ENCODE measurements at regions not wholly inside any gene's neighbourhood (a gene's known extent, or its start where the extent isn't known, plus 50 kb on each side); places are given as distances from the start of the nearest gene placed in this dataset.

DNA sequence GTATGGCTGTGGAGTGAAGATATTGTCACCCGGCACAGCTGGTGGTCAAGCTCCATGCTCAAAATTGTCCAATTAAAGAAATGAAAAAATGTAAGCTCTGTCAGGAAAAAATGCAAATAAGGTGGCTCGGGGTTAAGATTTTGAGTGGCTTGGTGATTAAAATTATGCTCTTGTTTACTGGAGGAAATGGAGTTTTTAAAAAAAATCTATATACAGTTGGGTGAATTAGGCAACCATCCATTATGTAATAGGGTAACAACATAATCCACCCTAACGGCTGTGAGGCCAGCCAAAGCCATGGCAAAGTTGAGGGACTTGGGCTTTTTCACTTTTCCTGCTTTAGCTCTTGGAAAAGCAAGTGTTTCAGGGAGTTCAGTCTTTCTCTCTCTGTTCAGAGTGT lies 260.8 kb upstream of the HABP2 start:
- TF ChIP-seq, protein P1, sequence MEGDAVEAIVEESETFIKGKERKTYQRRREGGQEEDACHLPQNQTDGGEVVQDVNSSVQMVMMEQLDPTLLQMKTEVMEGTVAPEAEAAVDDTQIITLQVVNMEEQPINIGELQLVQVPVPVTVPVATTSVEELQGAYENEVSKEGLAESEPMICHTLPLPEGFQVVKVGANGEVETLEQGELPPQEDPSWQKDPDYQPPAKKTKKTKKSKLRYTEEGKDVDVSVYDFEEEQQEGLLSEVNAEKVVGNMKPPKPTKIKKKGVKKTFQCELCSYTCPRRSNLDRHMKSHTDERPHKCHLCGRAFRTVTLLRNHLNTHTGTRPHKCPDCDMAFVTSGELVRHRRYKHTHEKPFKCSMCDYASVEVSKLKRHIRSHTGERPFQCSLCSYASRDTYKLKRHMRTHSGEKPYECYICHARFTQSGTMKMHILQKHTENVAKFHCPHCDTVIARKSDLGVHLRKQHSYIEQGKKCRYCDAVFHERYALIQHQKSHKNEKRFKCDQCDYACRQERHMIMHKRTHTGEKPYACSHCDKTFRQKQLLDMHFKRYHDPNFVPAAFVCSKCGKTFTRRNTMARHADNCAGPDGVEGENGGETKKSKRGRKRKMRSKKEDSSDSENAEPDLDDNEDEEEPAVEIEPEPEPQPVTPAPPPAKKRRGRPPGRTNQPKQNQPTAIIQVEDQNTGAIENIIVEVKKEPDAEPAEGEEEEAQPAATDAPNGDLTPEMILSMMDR (IDR thresholded peaks at IDR 0.05) = no peak
- Histone ChIP-seq H3K4me1 (no peaks in the 10 kb centered on the region), H3K9ac (ENCODE audit: low read depth in 2 of 2, low read length in 2 of 2) (no peak overlapping the region), H3K27ac (no peak overlapping the region), H3K36me3 (no peaks in the 10 kb centered on the region), H3K4me3 (no peak overlapping the region), H3K9me3 (no peaks in the 10 kb centered on the region), H3K27me3 (no peaks in the 10 kb centered on the region)
- intact Hi-C loops (cut with DNase I) = no loop called here
- no peak for DNase-seq

DNA sequence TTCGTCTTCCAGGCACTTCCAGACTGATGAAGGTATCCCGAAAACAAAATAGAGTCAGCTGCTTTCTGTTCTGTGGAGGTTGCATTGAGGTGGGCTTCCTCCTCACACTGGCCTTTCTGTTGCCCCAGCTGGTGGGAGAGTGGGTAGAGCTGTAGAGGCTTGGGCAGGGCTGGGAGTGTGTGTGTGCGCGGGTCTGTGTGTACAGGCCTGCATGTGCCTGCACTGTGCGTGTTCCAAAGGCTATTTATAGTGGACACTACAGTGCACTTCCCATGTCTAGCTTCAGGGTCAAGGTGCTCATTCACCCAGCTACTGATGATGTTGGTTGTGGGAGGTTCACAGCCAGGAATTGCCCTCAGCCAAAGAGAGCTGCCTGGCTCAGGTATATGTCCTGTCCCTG lies 260.1 kb upstream of the HABP2 start:
- no peaks in the 10 kb centered on the region for H3K4me1 ChIP-seq
- intact Hi-C loops (cut with DNase I) = no loop called here
- no peak overlapping the region for H3K4me3 ChIP-seq
- no peaks in the 10 kb centered on the region for H3K9me3 ChIP-seq
- no peaks in the 10 kb centered on the region for H3K36me3 ChIP-seq
- TF ChIP-seq, protein P1 (IDR thresholded peaks at IDR 0.05) = no peak
- H3K27me3 ChIP-seq = no peaks in the 10 kb centered on the region
- no peak overlapping the region for H3K27ac ChIP-seq
- H3K9ac ChIP-seq (ENCODE audit: low read depth in 2 of 2, low read length in 2 of 2) = no peak overlapping the region
- no peak for DNase-seq

DNA sequence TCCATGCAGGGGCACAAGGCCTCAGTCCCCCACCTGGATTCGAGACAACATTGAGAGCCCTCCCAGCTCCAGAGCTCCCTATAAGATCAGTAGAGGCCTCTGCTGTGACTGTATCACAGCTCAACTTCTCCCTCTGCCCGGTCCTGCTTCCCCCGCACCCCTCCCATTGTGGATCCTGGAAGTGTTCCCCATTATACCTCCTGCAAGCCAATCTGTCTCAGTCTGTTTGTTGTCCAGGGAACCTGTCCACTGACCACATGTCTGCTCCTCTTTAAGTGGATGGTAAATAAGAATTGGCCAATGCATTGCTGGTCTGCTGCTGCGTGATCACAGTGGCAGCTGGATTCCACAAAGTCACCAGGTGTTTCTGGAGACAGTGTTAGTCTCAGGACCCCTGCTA lies 259.7 kb upstream of the HABP2 start:
- Histone ChIP-seq H3K4me1 (no peaks in the 10 kb centered on the region), H3K9ac (ENCODE audit: low read depth in 2 of 2, low read length in 2 of 2) (no peak overlapping the region), H3K4me3 (no peak overlapping the region), H3K27ac (no peak overlapping the region), H3K36me3 (no peaks in the 10 kb centered on the region), H3K9me3 (no peaks in the 10 kb centered on the region), H3K27me3 (no peaks in the 10 kb centered on the region)
- TF ChIP-seq, protein P1 (IDR thresholded peaks at IDR 0.05) = no peak
- intact Hi-C loops (cut with DNase I) = no loop called here
- no peak for DNase-seq

DNA sequence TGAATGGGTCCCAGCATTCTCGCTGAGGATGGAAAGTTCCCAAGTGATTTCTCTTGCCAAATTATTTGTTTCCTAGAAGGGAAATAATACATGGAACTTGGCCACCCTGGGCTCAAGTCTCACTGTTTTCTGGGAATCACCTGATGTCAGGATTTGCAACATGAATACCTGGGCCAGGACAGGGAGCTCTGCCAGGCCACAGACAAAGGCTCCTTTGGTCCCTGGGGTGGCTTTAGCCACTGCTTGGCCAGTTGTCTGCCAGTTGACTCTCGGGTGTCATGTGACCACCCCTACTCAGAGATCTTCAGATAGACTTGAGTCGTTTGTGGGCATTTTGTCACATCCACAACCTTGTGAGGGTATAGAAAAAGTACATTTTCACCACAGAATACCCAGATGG lies 258.0 kb upstream of the HABP2 start:
- Histone ChIP-seq H3K36me3 (no peaks in the 10 kb centered on the region), H3K27me3 (no peaks in the 10 kb centered on the region), H3K4me3 (no peak overlapping the region), H3K4me1 (no peaks in the 10 kb centered on the region), H3K9me3 (no peaks in the 10 kb centered on the region), H3K27ac (no peak overlapping the region), H3K9ac (ENCODE audit: low read depth in 2 of 2, low read length in 2 of 2) (no peak overlapping the region)
- no peak for DNase-seq
- TF ChIP-seq, protein P1 (IDR thresholded peaks at IDR 0.05) = no peak
- intact Hi-C loops (cut with DNase I) = no loop called here

DNA sequence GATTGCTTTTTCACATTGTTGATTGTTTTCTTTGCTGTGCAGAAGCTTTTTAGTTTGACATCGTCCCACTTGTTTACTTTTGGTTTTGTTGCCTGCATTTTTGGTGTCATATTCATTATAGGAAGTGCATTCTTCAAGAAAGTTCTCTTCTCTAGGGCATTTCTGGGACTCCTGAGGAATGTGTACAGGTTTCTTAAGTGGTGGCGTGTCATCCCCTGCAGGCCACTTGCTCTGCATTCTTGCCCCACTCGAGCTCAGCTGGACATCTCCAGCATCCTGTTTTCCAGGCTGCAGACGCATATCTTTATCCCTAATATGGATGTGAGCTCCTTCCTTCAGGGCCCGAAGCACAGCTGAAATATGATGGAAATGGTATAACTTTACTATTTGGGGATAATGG lies 255.6 kb upstream of the HABP2 start:
- intact Hi-C loops (cut with DNase I) = no loop called here
- TF ChIP-seq, protein P1 (IDR thresholded peaks at IDR 0.05) = no peak
- no peak overlapping the region for H3K9ac ChIP-seq (ENCODE audit: low read depth in 2 of 2, low read length in 2 of 2)
- H3K27me3 ChIP-seq = no peaks in the 10 kb centered on the region
- H3K4me3 ChIP-seq = no peak overlapping the region
- H3K36me3 ChIP-seq = no peaks in the 10 kb centered on the region
- H3K9me3 ChIP-seq = no peaks in the 10 kb centered on the region
- H3K27ac ChIP-seq = no peak overlapping the region
- DNase-seq = no peak
- no peaks in the 10 kb centered on the region for H3K4me1 ChIP-seq

DNA sequence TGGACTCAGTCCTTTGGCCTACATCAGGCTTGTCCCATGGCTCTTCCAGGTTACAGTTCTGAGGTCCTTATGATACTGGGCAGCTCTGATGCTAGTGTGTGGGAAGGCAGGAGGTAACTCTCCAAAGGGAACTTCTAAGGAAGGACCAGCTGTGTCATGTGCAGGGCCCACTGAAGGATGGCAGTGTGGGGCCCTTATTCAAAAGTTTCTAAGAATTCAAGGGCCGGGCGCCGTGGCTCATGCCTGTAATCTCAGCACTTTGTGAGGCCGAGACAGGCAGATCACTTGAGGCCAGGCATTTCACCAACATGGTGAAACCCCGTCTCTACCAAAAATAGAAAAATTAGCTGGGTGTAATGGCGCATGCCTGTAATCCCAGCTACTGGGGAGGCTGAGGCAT lies 254.2 kb upstream of the HABP2 start:
- no peaks in the 10 kb centered on the region for H3K27me3 ChIP-seq
- no peaks in the 10 kb centered on the region for H3K4me1 ChIP-seq
- DNase-seq = no peak
- no peak overlapping the region for H3K4me3 ChIP-seq
- H3K27ac ChIP-seq = no peak overlapping the region
- TF ChIP-seq, protein P1 (IDR thresholded peaks at IDR 0.05) = no peak
- H3K9me3 ChIP-seq = no peaks in the 10 kb centered on the region
- no peak overlapping the region for H3K9ac ChIP-seq (ENCODE audit: low read depth in 2 of 2, low read length in 2 of 2)
- intact Hi-C loops (cut with DNase I) = no loop called here
- no peaks in the 10 kb centered on the region for H3K36me3 ChIP-seq
